ENCODE measurements at regions not wholly inside any gene's neighbourhood (a gene's known extent, or its start where the extent isn't known, plus 50 kb on each side); places are given as distances from the start of the nearest gene placed in this dataset. TPM values are rescaled to one million over a fixed set of nuclear protein-coding genes. Genes with fewer than 3 reads are reported as not detected.

Small RNA genes in the stretch of these regions (small RNA-seq; reads per million reads assigned to genes)
- not detected for gene MIR466
- not detected for gene RNA5SP127

Data from HT1080 (cell line).